Neural progenitor cell (in vitro differentiated cells): ENCODE measurements at regions not wholly inside any gene's neighbourhood (a gene's known extent, or its start where the extent isn't known, plus 50 kb on each side); places are given as distances from the start of the nearest gene placed in this dataset.

ENCODE experiments used
- DNase-seq: peaks from one replicate; pipeline ENCODE4 v3.0.0-alpha.2; 2016; ENCODE audit warnings: low spot score
- H2AFZ ChIP-seq: fragments of 200-600 bp; sonication (generic); replicated peaks from 2 replicates; pipeline ENCODE4 v1.6.1; 2016; ENCODE audit warnings: antibody characterized with exemption
- H3F3A ChIP-seq: fragments of 200-600 bp; sonication (generic); 2 replicates; pipeline ENCODE4 v1.6.1; 2016; ENCODE audit warnings: antibody characterized with exemption, low read depth
- H3K27ac ChIP-seq: fragments of 200-600 bp; sonication (generic); 2 replicates; pipeline ENCODE4 v1.5.1; 2016; ENCODE audit warnings: mild to moderate bottlenecking
- H3K27me3 ChIP-seq: fragments of 200-600 bp; sonication (generic); 2 replicates; pipeline ENCODE4 v1.6.1; 2016; ENCODE audit warnings: mild to moderate bottlenecking, moderate library complexity
- H3K36me3 ChIP-seq: fragments of 200-600 bp; sonication (generic); 2 replicates; pipeline ENCODE4 v1.5.1; 2016
- H3K4me1 ChIP-seq: fragments of 200-600 bp; sonication (generic); 2 replicates; pipeline ENCODE4 v1.6.1; 2016; ENCODE audit warnings: mixed run types
- H3K4me2 ChIP-seq: fragments of 200-600 bp; sonication (generic); 2 replicates; pipeline ENCODE4 v1.6.1; 2016
- H3K4me3 ChIP-seq: fragments of 200-600 bp; sonication (generic); 2 replicates; pipeline ENCODE4 v1.5.1; 2016
- H3K79me2 ChIP-seq: fragments of 200-600 bp; sonication (generic); 2 replicates; pipeline ENCODE4 v1.6.1; 2016; ENCODE audit warnings: low read depth
- H3K9ac ChIP-seq: fragments of 200-600 bp; sonication (generic); 2 replicates; pipeline ENCODE4 v1.6.1; 2016
- H3K9me3 ChIP-seq: fragments of 200-600 bp; sonication (generic); 2 replicates; pipeline ENCODE4 v1.5.1; 2016; ENCODE audit warnings: low read depth
- H4K20me1 ChIP-seq: fragments of 200-600 bp; sonication (generic); 2 replicates; pipeline ENCODE4 v1.6.1; 2016; ENCODE audit warnings: low read depth
- H3K27ac Mint-ChIP-seq: 3 replicates; pipeline ENCODE4 v1.8.0; 2021; ENCODE audit warnings: mixed read lengths
- H3K27me3 Mint-ChIP-seq: 2 replicates; pipeline ENCODE4 v1.8.0; 2022; ENCODE audit warnings: low read depth, mild to moderate bottlenecking, inconsistent platforms, moderate library complexity, mixed read lengths; ENCODE audit not compliant: insufficient read depth
- H3K36me3 Mint-ChIP-seq: 3 replicates; pipeline ENCODE4 v1.8.0; 2021; ENCODE audit warnings: mixed read lengths
- H3K4me1 Mint-ChIP-seq: 3 replicates; pipeline ENCODE4 v1.8.0; 2021; ENCODE audit warnings: mixed read lengths
- H3K4me3 Mint-ChIP-seq: 3 replicates; pipeline ENCODE4 v1.8.0; 2021; ENCODE audit warnings: mild to moderate bottlenecking, moderate library complexity, mixed read lengths
- H3K9me3 Mint-ChIP-seq: 3 replicates; pipeline ENCODE4 v1.8.0; 2020; ENCODE audit warnings: mixed read lengths
- CTCF ChIP-seq: fragments of 200-600 bp; sonication (generic); IDR thresholded peaks from 2 replicates; pipeline ENCODE4 v1.5.1; 2017; ENCODE audit warnings: antibody characterized with exemption, mild to moderate bottlenecking
- EZH2 ChIP-seq: fragments of 200-600 bp; sonication (generic); IDR thresholded peaks from 2 replicates; pipeline ENCODE4 v1.6.1; 2017; ENCODE audit warnings: antibody characterized with exemption, mild to moderate bottlenecking, moderate library complexity
- EZH2phosphoT487 ChIP-seq: fragments of 200-600 bp; sonication (generic); IDR thresholded peaks from 2 replicates; pipeline ENCODE4 v1.6.1; 2017; ENCODE audit warnings: antibody characterized with exemption

- H3K9ac ChIP-seq: no peak overlapping the region
Observed at GRCh38 chr2:234716271-234716670, 219.4 kb upstream of the ARL4C start.

GRCh38 chr2:234715671-234716250 lies 218.9 kb upstream of the ARL4C start:
- H2AFZ ChIP-seq: peak overlapping the region; percentile 47
- peaks cover 24% of the 10 kb centered on the region for H3K4me1 Mint-ChIP-seq
- H3K36me3 Mint-ChIP-seq: no peaks in the 10 kb centered on the region
- no peak for DNase-seq
- TF ChIP-seq CTCF: no peak
- TF ChIP-seq EZH2: no peak
- no peak for TF ChIP-seq EZH2phosphoT487
- no peaks in the 10 kb centered on the region for H3K9me3 Mint-ChIP-seq
- no peaks in the 10 kb centered on the region for H4K20me1 ChIP-seq
- H3K27me3 Mint-ChIP-seq: no peaks in the 10 kb centered on the region
- H3K27ac Mint-ChIP-seq: no peak overlapping the region
- H3K9me3 ChIP-seq: no peaks in the 10 kb centered on the region
- H3K79me2 ChIP-seq: no peaks in the 10 kb centered on the region
- H3K27ac ChIP-seq: no peak overlapping the region
- H3K27me3 ChIP-seq: no peaks in the 10 kb centered on the region
- H3F3A ChIP-seq: peaks cover 5% of the 10 kb centered on the region
- H3K36me3 ChIP-seq: no peaks in the 10 kb centered on the region
- H3K4me1 ChIP-seq: peaks cover 3% of the 10 kb centered on the region
- no peak overlapping the region for H3K4me2 ChIP-seq
- no peak overlapping the region for H3K4me3 Mint-ChIP-seq
- no peak overlapping the region for H3K4me3 ChIP-seq
- no peak overlapping the region for H3K9ac ChIP-seq

More at GRCh38 chr2:234716271-234716670, 219.4 kb upstream of the ARL4C start:
- Histone ChIP-seq H3K4me1 (no peaks in the 10 kb centered on the region), H3K36me3 (no peaks in the 10 kb centered on the region), H4K20me1 (no peaks in the 10 kb centered on the region), H3K4me2 (no peak overlapping the region), H2AFZ (peak overlapping the region; percentile 47), H3K79me2 (no peaks in the 10 kb centered on the region), H3K27me3 (no peaks in the 10 kb centered on the region), H3K4me3 (no peak overlapping the region), H3K9me3 (no peaks in the 10 kb centered on the region), H3K27ac (no peak overlapping the region), H3F3A (peaks cover 5% of the 10 kb centered on the region)
- no peak for DNase-seq
- Mint-ChIP-seq H3K9me3 (no peaks in the 10 kb centered on the region), H3K36me3 (no peaks in the 10 kb centered on the region), H3K4me1 (peaks cover 23% of the 10 kb centered on the region), H3K4me3 (no peak overlapping the region), H3K27ac (no peak overlapping the region), H3K27me3 (no peaks in the 10 kb centered on the region)
- no peak for TF ChIP-seq EZH2
- no peak for TF ChIP-seq EZH2phosphoT487
- TF ChIP-seq CTCF: no peak

- H3K9me3 Mint-ChIP-seq: no peaks in the 10 kb centered on the region
- DNase-seq: no peak
- H3K36me3 ChIP-seq: no peaks in the 10 kb centered on the region
- H3K4me3 Mint-ChIP-seq: no peak overlapping the region
- peaks cover 23% of the 10 kb centered on the region for H3K4me1 Mint-ChIP-seq
- H3K4me3 ChIP-seq: no peak overlapping the region
- peaks cover 10% of the 10 kb centered on the region for H3K4me1 ChIP-seq
- H3K9ac ChIP-seq: no peak overlapping the region
- no peaks in the 10 kb centered on the region for H3K27me3 ChIP-seq
- H2AFZ ChIP-seq: no peak overlapping the region
- H3F3A ChIP-seq: peaks cover 4% of the 10 kb centered on the region
- no peak overlapping the region for H3K27ac ChIP-seq
- no peaks in the 10 kb centered on the region for H3K36me3 Mint-ChIP-seq
- H3K27me3 Mint-ChIP-seq: no peaks in the 10 kb centered on the region
- TF ChIP-seq EZH2phosphoT487 (no peak), CTCF (no peak), EZH2 (no peak)
- no peaks in the 10 kb centered on the region for H3K9me3 ChIP-seq
- no peaks in the 10 kb centered on the region for H3K79me2 ChIP-seq
- no peak overlapping the region for H3K27ac Mint-ChIP-seq
- no peaks in the 10 kb centered on the region for H4K20me1 ChIP-seq
- H3K4me2 ChIP-seq: no peak overlapping the region
Observed at GRCh38 chr2:234714711-234715110, 217.8 kb upstream of the ARL4C start.
